Mammary epithelial cell (primary cell): ENCODE measurements at regions not wholly inside any gene's neighbourhood (a gene's known extent, or its start where the extent isn't known, plus 50 kb on each side); places are given as distances from the start of the nearest gene placed in this dataset.
"Not testable (repeated sequence)": the region's sequence is repeated elsewhere in the genome, so short reads cannot be mapped to it uniquely, and the experiment has no call there.

Experiments
- EZH2 ChIP-seq: IDR thresholded peaks from 2 replicates; pipeline ENCODE4 v1.6.1; 2012; ENCODE audit warnings: low read length, inconsistent platforms, borderline replicate concordance
- TF ChIP-seq, protein P1 (sequence below), 2 donors: IDR thresholded peaks in 1 of 2; conservative IDR thresholded peaks in 1 of 2; 2 replicates each; pipeline ENCODE4 v1.5.1; 2011 to 2012; ENCODE audit warnings: inconsistent platforms in 2 of 2, low read length in 2 of 2, mild to moderate bottlenecking in 2 of 2, control low read depth in 1 of 2, low read depth in 1 of 2; ENCODE audit not compliant: insufficient read depth in 1 of 2; ENCODE audit errors: extremely low read depth in 1 of 2

GRCh38 chr16:35111772-35112171 is 1652.4 kb downstream of the TP53TG3F start:
- not testable (repeated sequence) for TF ChIP-seq EZH2
- TF ChIP-seq, protein P1, sequence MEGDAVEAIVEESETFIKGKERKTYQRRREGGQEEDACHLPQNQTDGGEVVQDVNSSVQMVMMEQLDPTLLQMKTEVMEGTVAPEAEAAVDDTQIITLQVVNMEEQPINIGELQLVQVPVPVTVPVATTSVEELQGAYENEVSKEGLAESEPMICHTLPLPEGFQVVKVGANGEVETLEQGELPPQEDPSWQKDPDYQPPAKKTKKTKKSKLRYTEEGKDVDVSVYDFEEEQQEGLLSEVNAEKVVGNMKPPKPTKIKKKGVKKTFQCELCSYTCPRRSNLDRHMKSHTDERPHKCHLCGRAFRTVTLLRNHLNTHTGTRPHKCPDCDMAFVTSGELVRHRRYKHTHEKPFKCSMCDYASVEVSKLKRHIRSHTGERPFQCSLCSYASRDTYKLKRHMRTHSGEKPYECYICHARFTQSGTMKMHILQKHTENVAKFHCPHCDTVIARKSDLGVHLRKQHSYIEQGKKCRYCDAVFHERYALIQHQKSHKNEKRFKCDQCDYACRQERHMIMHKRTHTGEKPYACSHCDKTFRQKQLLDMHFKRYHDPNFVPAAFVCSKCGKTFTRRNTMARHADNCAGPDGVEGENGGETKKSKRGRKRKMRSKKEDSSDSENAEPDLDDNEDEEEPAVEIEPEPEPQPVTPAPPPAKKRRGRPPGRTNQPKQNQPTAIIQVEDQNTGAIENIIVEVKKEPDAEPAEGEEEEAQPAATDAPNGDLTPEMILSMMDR (conservative IDR thresholded peaks at IDR 0.05 in 1 of 2, IDR thresholded peaks at IDR 0.05 in 1 of 2; ENCODE audit: extremely low read depth in 1 of 2, insufficient read depth in 1 of 2, low read depth in 1 of 2, low read length in 2 of 2) = not testable (repeated sequence)
